OCI-LY7 (cell line): ENCODE measurements at regions not wholly inside any gene's neighbourhood (a gene's known extent, or its start where the extent isn't known, plus 50 kb on each side); places are given as distances from the start of the nearest gene placed in this dataset.

Experiments
- EZH2phosphoT487 ChIP-seq: fragments of 200-600 bp; sonication (generic); IDR thresholded peaks from 2 replicates; pipeline ENCODE4 v1.6.1; 2018; ENCODE audit warnings: low read depth, borderline replicate concordance, mild to moderate bottlenecking, mixed run types, antibody characterized with exemption, low read length, moderate library complexity, mixed read lengths
- TF ChIP-seq, protein P1 (sequence below): fragments of 200-600 bp; sonication (generic); conservative IDR thresholded peaks from 2 replicates; pipeline ENCODE4 v1.5.1; 2014; ENCODE audit warnings: mild to moderate bottlenecking, antibody characterized with exemption, low read length, moderate library complexity, mixed read lengths

DNA sequence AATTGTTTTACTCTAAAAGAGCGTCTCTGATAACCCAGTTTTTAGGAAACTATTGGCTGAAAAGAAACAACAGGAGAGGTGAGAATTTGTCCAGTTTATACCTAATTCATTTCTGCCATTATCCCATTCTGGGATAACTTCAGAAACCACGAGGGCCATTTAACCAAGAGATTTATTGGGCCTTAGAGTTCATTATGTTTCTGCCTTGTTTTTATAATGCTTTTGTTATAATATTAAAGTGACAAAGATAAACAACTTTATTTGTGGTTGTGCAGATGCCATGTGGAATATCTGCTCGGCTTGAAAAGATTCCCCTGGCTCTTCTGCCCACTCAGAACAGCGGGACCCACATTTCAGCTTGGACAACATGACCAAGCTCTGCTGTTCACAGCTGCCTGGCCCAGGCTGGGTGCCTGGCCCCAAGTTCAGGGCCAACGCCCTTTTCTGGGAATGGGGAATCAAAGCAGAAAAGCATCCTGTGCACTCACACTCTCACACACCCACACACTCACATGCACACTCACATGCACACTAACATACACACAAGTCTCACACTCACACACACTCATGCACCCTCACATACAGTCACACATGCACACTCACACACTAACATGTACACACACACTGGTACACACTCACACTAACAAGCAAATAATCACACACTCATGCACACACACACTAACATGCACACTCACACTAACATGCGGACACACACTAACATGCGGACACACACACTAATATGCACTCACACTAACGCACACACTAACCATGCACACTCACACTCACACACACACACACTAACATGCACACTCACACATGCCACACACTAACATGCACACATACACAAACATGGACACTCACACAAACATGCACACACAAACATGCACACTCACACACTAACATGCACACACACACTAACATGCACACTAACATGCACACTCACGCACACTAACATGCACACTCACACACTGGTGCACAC lies 86.7 kb upstream of the NEDD9 start:
- TF ChIP-seq, protein P1, sequence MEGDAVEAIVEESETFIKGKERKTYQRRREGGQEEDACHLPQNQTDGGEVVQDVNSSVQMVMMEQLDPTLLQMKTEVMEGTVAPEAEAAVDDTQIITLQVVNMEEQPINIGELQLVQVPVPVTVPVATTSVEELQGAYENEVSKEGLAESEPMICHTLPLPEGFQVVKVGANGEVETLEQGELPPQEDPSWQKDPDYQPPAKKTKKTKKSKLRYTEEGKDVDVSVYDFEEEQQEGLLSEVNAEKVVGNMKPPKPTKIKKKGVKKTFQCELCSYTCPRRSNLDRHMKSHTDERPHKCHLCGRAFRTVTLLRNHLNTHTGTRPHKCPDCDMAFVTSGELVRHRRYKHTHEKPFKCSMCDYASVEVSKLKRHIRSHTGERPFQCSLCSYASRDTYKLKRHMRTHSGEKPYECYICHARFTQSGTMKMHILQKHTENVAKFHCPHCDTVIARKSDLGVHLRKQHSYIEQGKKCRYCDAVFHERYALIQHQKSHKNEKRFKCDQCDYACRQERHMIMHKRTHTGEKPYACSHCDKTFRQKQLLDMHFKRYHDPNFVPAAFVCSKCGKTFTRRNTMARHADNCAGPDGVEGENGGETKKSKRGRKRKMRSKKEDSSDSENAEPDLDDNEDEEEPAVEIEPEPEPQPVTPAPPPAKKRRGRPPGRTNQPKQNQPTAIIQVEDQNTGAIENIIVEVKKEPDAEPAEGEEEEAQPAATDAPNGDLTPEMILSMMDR, result no peak
- no peak for TF ChIP-seq EZH2phosphoT487
